ENCODE measurements at regions not wholly inside any gene's neighbourhood (a gene's known extent, or its start where the extent isn't known, plus 50 kb on each side); places are given as distances from the start of the nearest gene placed in this dataset.

DNA sequence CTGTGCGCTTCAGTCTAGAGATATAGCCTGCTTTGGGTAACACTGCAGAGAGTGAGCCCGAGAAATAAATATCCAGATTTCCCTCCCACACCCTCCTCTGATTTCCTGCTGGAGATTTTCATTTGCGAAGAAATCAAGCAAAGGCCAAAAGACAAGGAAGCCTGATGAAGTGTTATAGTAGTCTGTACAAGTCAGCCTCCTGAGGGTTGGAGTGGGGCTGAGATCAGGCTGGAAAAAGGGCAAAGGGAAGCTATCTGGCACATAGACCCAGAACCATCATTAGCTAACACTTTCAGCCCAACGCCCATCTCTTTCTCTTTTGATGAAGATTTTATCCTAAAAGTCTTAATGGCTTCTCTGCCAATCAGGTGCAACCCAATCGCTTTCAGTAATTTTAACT lies 154.6 kb upstream of the SLC44A1 start:
- H3F3A ChIP-seq (ENCODE audit: insufficient read depth, low read length), result no peaks in the 10 kb centered on the region
- no peaks in the 10 kb centered on the region for H3K9me2 ChIP-seq (ENCODE audit: low read depth, low read length)
- H3K27ac ChIP-seq (ENCODE audit: low read depth, low read length, poor library complexity, severe bottlenecking), result no peak overlapping the region
- H3K4me1 ChIP-seq (ENCODE audit: insufficient read depth, low read length, severe bottlenecking), result no peaks in the 10 kb centered on the region
- H3K4me3 ChIP-seq (ENCODE audit: low read depth, low read length, poor library complexity, severe bottlenecking), result no peak overlapping the region
- no peaks in the 10 kb centered on the region for H3K36me3 ChIP-seq (ENCODE audit: insufficient read depth, low read length)
- no peaks in the 10 kb centered on the region for H4K20me1 ChIP-seq (ENCODE audit: insufficient read depth, low read length)
- H3K9me3 ChIP-seq (ENCODE audit: low read length), result no peaks in the 10 kb centered on the region
- TF ChIP-seq EZH2 (IDR thresholded peaks at IDR 0.05; ENCODE audit: borderline replicate concordance, low read length), result no peak
- TF ChIP-seq, protein P1, sequence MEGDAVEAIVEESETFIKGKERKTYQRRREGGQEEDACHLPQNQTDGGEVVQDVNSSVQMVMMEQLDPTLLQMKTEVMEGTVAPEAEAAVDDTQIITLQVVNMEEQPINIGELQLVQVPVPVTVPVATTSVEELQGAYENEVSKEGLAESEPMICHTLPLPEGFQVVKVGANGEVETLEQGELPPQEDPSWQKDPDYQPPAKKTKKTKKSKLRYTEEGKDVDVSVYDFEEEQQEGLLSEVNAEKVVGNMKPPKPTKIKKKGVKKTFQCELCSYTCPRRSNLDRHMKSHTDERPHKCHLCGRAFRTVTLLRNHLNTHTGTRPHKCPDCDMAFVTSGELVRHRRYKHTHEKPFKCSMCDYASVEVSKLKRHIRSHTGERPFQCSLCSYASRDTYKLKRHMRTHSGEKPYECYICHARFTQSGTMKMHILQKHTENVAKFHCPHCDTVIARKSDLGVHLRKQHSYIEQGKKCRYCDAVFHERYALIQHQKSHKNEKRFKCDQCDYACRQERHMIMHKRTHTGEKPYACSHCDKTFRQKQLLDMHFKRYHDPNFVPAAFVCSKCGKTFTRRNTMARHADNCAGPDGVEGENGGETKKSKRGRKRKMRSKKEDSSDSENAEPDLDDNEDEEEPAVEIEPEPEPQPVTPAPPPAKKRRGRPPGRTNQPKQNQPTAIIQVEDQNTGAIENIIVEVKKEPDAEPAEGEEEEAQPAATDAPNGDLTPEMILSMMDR (IDR thresholded peaks at IDR 0.05; ENCODE audit: low read length), result no peak
- H3K27me3 ChIP-seq (ENCODE audit: insufficient read depth, low read length), result no peaks in the 10 kb centered on the region
- no peak overlapping the region for H2AFZ ChIP-seq (ENCODE audit: low read length)
- no peak overlapping the region for H3K9ac ChIP-seq (ENCODE audit: low read length)
- H3K79me2 ChIP-seq (ENCODE audit: insufficient read depth, low read length), result no peaks in the 10 kb centered on the region
- H3K4me2 ChIP-seq (ENCODE audit: low read length), result no peak overlapping the region

DNA sequence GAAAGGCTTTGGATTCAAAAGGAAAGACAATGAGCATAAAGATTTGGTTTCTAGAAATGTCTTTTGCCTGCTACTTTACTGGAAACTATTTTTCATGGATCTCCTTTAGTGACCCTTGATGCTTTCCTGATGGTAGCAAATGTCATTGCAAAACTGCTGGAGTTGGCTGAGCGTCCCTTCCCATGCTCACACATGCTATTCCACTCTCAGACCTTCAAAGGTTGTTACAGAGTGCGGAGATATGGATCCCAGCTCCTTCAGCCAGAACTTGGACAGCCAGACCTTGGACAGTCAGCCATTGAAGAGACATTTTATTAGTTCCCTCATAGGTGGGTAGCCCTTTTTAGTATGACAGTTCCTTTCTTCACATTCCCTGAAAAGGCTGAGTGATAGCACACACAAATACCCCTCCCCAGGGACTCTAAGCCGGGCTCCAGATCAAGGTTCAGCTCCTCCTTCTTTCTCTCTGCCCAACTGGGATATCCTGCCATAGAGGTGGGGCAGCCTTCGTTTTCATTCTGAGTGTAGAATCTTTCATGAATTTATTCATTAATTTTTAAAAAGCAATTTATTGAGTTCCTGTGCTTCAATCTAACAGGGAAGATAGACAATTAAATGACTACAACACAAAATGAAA lies 153.3 kb upstream of the SLC44A1 start:
- no peaks in the 10 kb centered on the region for H3K27me3 ChIP-seq (ENCODE audit: insufficient read depth, low read length)
- H3K79me2 ChIP-seq (ENCODE audit: insufficient read depth, low read length), result no peaks in the 10 kb centered on the region
- no peaks in the 10 kb centered on the region for H3K9me3 ChIP-seq (ENCODE audit: low read length)
- H3K36me3 ChIP-seq (ENCODE audit: insufficient read depth, low read length), result no peaks in the 10 kb centered on the region
- TF ChIP-seq, protein P1 (IDR thresholded peaks at IDR 0.05; ENCODE audit: low read length), result no peak
- no peak for TF ChIP-seq EZH2 (IDR thresholded peaks at IDR 0.05; ENCODE audit: borderline replicate concordance, low read length)
- no peak overlapping the region for H3K4me2 ChIP-seq (ENCODE audit: low read length)
- no peaks in the 10 kb centered on the region for H3K9me2 ChIP-seq (ENCODE audit: low read depth, low read length)
- H3K4me3 ChIP-seq (ENCODE audit: low read depth, low read length, poor library complexity, severe bottlenecking), result no peak overlapping the region
- no peaks in the 10 kb centered on the region for H3K4me1 ChIP-seq (ENCODE audit: insufficient read depth, low read length, severe bottlenecking)
- no peak overlapping the region for H3K27ac ChIP-seq (ENCODE audit: low read depth, low read length, poor library complexity, severe bottlenecking)
- no peak overlapping the region for H3K9ac ChIP-seq (ENCODE audit: low read length)
- H4K20me1 ChIP-seq (ENCODE audit: insufficient read depth, low read length), result no peaks in the 10 kb centered on the region
- H2AFZ ChIP-seq (ENCODE audit: low read length), result no peak overlapping the region
- no peaks in the 10 kb centered on the region for H3F3A ChIP-seq (ENCODE audit: insufficient read depth, low read length)

DNA sequence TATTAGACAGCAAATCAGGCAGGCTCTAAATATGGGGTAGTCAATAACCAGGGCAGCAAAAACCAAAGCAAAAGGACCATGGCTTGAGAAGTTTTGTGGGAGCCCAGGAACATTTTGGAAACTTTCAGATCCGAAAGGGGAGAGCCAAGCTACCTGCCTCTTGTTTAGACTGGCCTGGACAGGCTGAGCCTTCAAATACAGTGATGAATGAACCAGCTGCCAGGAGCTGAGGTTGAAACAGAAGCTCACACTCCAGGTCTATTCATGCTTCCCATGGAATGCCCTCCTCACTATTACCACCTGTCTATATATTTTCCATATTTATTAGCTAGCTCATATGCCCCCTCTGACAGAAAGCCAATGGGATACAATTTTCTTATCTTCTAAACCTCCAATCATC lies 150.8 kb upstream of the SLC44A1 start:
- Histone ChIP-seq H2AFZ (ENCODE audit: low read length) (no peak overlapping the region), H3K9ac (ENCODE audit: low read length) (no peak overlapping the region), H3K9me3 (ENCODE audit: low read length) (no peaks in the 10 kb centered on the region), H3K4me2 (ENCODE audit: low read length) (no peak overlapping the region), H3F3A (ENCODE audit: insufficient read depth, low read length) (no peaks in the 10 kb centered on the region), H3K36me3 (ENCODE audit: insufficient read depth, low read length) (no peaks in the 10 kb centered on the region), H3K9me2 (ENCODE audit: low read depth, low read length) (no peaks in the 10 kb centered on the region), H3K4me1 (ENCODE audit: insufficient read depth, low read length, severe bottlenecking) (no peaks in the 10 kb centered on the region), H3K4me3 (ENCODE audit: low read depth, low read length, poor library complexity, severe bottlenecking) (no peak overlapping the region), H3K27me3 (ENCODE audit: insufficient read depth, low read length) (no peaks in the 10 kb centered on the region), H3K79me2 (ENCODE audit: insufficient read depth, low read length) (no peaks in the 10 kb centered on the region), H3K27ac (ENCODE audit: low read depth, low read length, poor library complexity, severe bottlenecking) (no peak overlapping the region), H4K20me1 (ENCODE audit: insufficient read depth, low read length) (no peaks in the 10 kb centered on the region)
- TF ChIP-seq, protein P1 (IDR thresholded peaks at IDR 0.05; ENCODE audit: low read length), result no peak
- no peak for TF ChIP-seq EZH2 (IDR thresholded peaks at IDR 0.05; ENCODE audit: borderline replicate concordance, low read length)
